Mesendoderm (in vitro differentiated cells): ENCODE measurements at regions not wholly inside any gene's neighbourhood (a gene's known extent, or its start where the extent isn't known, plus 50 kb on each side); places are given as distances from the start of the nearest gene placed in this dataset.
A peak's percentile ranks its signal among the peaks of the same experiment; 100 is the strongest.

Experiments used
- DNase-seq: peaks from one replicate; pipeline ENCODE4 v3.0.0; 2013
- H2AK5ac ChIP-seq: 2 replicates; pipeline ENCODE4 v1.6.1; 2013; ENCODE audit warnings: low read length, inconsistent platforms
- H2BK120ac ChIP-seq: 2 replicates; pipeline ENCODE4 v1.6.1; 2013; ENCODE audit warnings: low read depth, mild to moderate bottlenecking, low read length, moderate library complexity, mixed read lengths
- H2BK15ac ChIP-seq: replicated peaks from 2 replicates; pipeline ENCODE4 v1.6.1; 2013; ENCODE audit warnings: low read depth, mild to moderate bottlenecking, moderate library complexity
- H2BK5ac ChIP-seq: 2 replicates; pipeline ENCODE4 v1.6.1; 2013; ENCODE audit warnings: low read length, inconsistent platforms
- H3K18ac ChIP-seq: 2 replicates; pipeline ENCODE4 v1.6.1; 2013; ENCODE audit warnings: mild to moderate bottlenecking, low read length, mixed read lengths
- H3K23ac ChIP-seq: one replicate; pipeline ENCODE4 v1.6.1; 2013; ENCODE audit warnings: low read length
- H3K27ac ChIP-seq: 2 replicates; pipeline ENCODE4 v1.5.1; 2013; ENCODE audit warnings: low read depth, mild to moderate bottlenecking, inconsistent platforms, low read length, moderate library complexity
- H3K27me3 ChIP-seq: 2 replicates; pipeline ENCODE4 v1.6.1; 2013; ENCODE audit warnings: low read length, control low read depth, mild to moderate bottlenecking, inconsistent platforms; ENCODE audit not compliant: insufficient read depth, poor library complexity
- H3K36me3 ChIP-seq: 2 replicates; pipeline ENCODE4 v1.6.1; 2013; ENCODE audit warnings: low read length, inconsistent platforms; ENCODE audit not compliant: control insufficient read depth, insufficient read depth
- H3K4ac ChIP-seq: one replicate; pipeline ENCODE4 v1.6.1; 2013; ENCODE audit warnings: low read depth, mild to moderate bottlenecking, low read length, moderate library complexity
- H3K4me1 ChIP-seq: 2 replicates; pipeline ENCODE4 v1.6.1; 2013; ENCODE audit warnings: low read depth, low read length, inconsistent platforms; ENCODE audit not compliant: control insufficient read depth
- H3K4me2 ChIP-seq: 2 replicates; pipeline ENCODE4 v1.6.1; 2013; ENCODE audit warnings: low read length
- H3K4me3 ChIP-seq: 2 replicates; pipeline ENCODE4 v1.5.1; 2013; ENCODE audit warnings: mild to moderate bottlenecking, low read length
- H3K56ac ChIP-seq: one replicate; pipeline ENCODE4 v1.6.1; 2013; ENCODE audit warnings: low read length
- H3K79me1 ChIP-seq: 2 replicates; pipeline ENCODE4 v1.6.1; 2013; ENCODE audit warnings: low read length, inconsistent platforms
- H3K79me2 ChIP-seq: 2 replicates; pipeline ENCODE4 v1.6.1; 2013; ENCODE audit warnings: mild to moderate bottlenecking, low read length; ENCODE audit not compliant: control insufficient read depth, insufficient read depth
- H3K9ac ChIP-seq: 2 replicates; pipeline ENCODE4 v1.6.1; 2013; ENCODE audit warnings: low read length, inconsistent platforms
- H4K5ac ChIP-seq: one replicate; pipeline ENCODE4 v1.6.1; 2013; ENCODE audit warnings: low read length
- H4K8ac ChIP-seq: one replicate; pipeline ENCODE4 v1.6.1; 2013; ENCODE audit warnings: low read depth, mild to moderate bottlenecking, control low read depth, low read length, moderate library complexity
- WGBS: extraction: QIAGEN DNeasy Blood & Tissue Kit; methylation state at CpG from one replicate; pipeline ENCODE4 v1.1.7; 2013; ENCODE audit warnings: low lambda C conversion rate, missing lambda C conversion rate; ENCODE audit not compliant: insufficient coverage; ENCODE audit errors: extremely low coverage; 5-methylcytosine and 5-hydroxymethylcytosine counted together

GRCh38 chr1:79959635-79960034 lies 953.1 kb upstream of the ADGRL4 start:
- Histone ChIP-seq H3K36me3 (no peaks in the 10 kb centered on the region), H3K4ac (no peak overlapping the region), H2BK120ac (no peak overlapping the region), H2BK15ac (no peak overlapping the region), H3K56ac (no peak overlapping the region), H3K79me1 (no peaks in the 10 kb centered on the region), H3K23ac (no peak overlapping the region), H4K8ac (no peak overlapping the region), H3K79me2 (no peaks in the 10 kb centered on the region), H3K4me3 (no peak overlapping the region), H3K4me1 (no peaks in the 10 kb centered on the region), H3K18ac (no peak overlapping the region), H3K27ac (no peak overlapping the region), H4K5ac (no peak overlapping the region), H2AK5ac (no peak overlapping the region), H3K9ac (no peak overlapping the region), H3K27me3 (no peaks in the 10 kb centered on the region), H2BK5ac (no peak overlapping the region), H3K4me2 (no peak overlapping the region)
- DNase-seq = no peak
- no CpG with 5 or more reads among the region's 1 CpG for WGBS

- H3K18ac ChIP-seq = no peak overlapping the region
- no peak overlapping the region for H3K4me3 ChIP-seq
- no peaks in the 10 kb centered on the region for H3K79me1 ChIP-seq
- H2BK15ac ChIP-seq = no peak overlapping the region
- H3K4ac ChIP-seq = no peak overlapping the region
- no peak overlapping the region for H3K4me2 ChIP-seq
- H4K8ac ChIP-seq = no peak overlapping the region
- WGBS = no CpG with 5 or more reads among the region's 1 CpG
- no peak for DNase-seq
- no peaks in the 10 kb centered on the region for H3K79me2 ChIP-seq
- H3K23ac ChIP-seq = no peak overlapping the region
- H4K5ac ChIP-seq = no peak overlapping the region
- H3K27me3 ChIP-seq = no peaks in the 10 kb centered on the region
- H3K27ac ChIP-seq = no peak overlapping the region
- no peaks in the 10 kb centered on the region for H3K36me3 ChIP-seq
- H3K9ac ChIP-seq = no peak overlapping the region
- H3K4me1 ChIP-seq = no peaks in the 10 kb centered on the region
- H3K56ac ChIP-seq = no peak overlapping the region
- H2AK5ac ChIP-seq = no peak overlapping the region
- no peak overlapping the region for H2BK5ac ChIP-seq
- no peak overlapping the region for H2BK120ac ChIP-seq
These were observed 949.4 kb upstream of the ADGRL4 start for GRCh38 chr1:79955966-79956365.

- no peaks in the 10 kb centered on the region for H3K79me1 ChIP-seq
- WGBS = no CpG with 5 or more reads among the region's 3 CpGs
- no peak overlapping the region for H3K4me2 ChIP-seq
- H3K56ac ChIP-seq = no peak overlapping the region
- H3K79me2 ChIP-seq = no peaks in the 10 kb centered on the region
- H2AK5ac ChIP-seq = no peak overlapping the region
- H2BK15ac ChIP-seq = no peak overlapping the region
- H2BK120ac ChIP-seq = no peak overlapping the region
- no peaks in the 10 kb centered on the region for H3K36me3 ChIP-seq
- H3K23ac ChIP-seq = no peak overlapping the region
- no peak overlapping the region for H3K4me3 ChIP-seq
- no peak overlapping the region for H3K18ac ChIP-seq
- no peak overlapping the region for H3K27ac ChIP-seq
- H2BK5ac ChIP-seq = no peak overlapping the region
- no peaks in the 10 kb centered on the region for H3K27me3 ChIP-seq
- H3K4ac ChIP-seq = no peak overlapping the region
- no peak for DNase-seq
- no peak overlapping the region for H3K9ac ChIP-seq
- H4K5ac ChIP-seq = no peak overlapping the region
- no peaks in the 10 kb centered on the region for H3K4me1 ChIP-seq
- H4K8ac ChIP-seq = no peak overlapping the region
These were observed 944.0 kb upstream of the ADGRL4 start for GRCh38 chr1:79950511-79950910.

- H3K23ac ChIP-seq = no peak overlapping the region
- no peak overlapping the region for H4K5ac ChIP-seq
- no peak overlapping the region for H3K27ac ChIP-seq
- no peak overlapping the region for H4K8ac ChIP-seq
- no peak overlapping the region for H3K9ac ChIP-seq
- H2BK120ac ChIP-seq = no peak overlapping the region
- no peaks in the 10 kb centered on the region for H3K27me3 ChIP-seq
- H2AK5ac ChIP-seq = no peak overlapping the region
- H2BK5ac ChIP-seq = no peak overlapping the region
- no peak overlapping the region for H3K4me3 ChIP-seq
- no peak for DNase-seq
- H3K18ac ChIP-seq = no peak overlapping the region
- no peak overlapping the region for H2BK15ac ChIP-seq
- H3K4me1 ChIP-seq = no peaks in the 10 kb centered on the region
- no peak overlapping the region for H3K4me2 ChIP-seq
- H3K56ac ChIP-seq = no peak overlapping the region
- no peaks in the 10 kb centered on the region for H3K79me1 ChIP-seq
- no peak overlapping the region for H3K4ac ChIP-seq
- H3K79me2 ChIP-seq = no peaks in the 10 kb centered on the region
- no peaks in the 10 kb centered on the region for H3K36me3 ChIP-seq
These were observed 938.9 kb upstream of the ADGRL4 start for GRCh38 chr1:79945391-79945790.

- H3K27ac ChIP-seq = no peak overlapping the region
- no peak overlapping the region for H2AK5ac ChIP-seq
- H3K9ac ChIP-seq = no peak overlapping the region
- no peak overlapping the region for H4K5ac ChIP-seq
- H3K18ac ChIP-seq = no peak overlapping the region
- no peak overlapping the region for H3K4ac ChIP-seq
- no peaks in the 10 kb centered on the region for H3K27me3 ChIP-seq
- H3K4me1 ChIP-seq = no peaks in the 10 kb centered on the region
- no peak overlapping the region for H3K4me3 ChIP-seq
- no peak overlapping the region for H2BK5ac ChIP-seq
- H4K8ac ChIP-seq = no peak overlapping the region
- no peak overlapping the region for H3K23ac ChIP-seq
- DNase-seq = no peak
- no peak overlapping the region for H2BK120ac ChIP-seq
- H2BK15ac ChIP-seq = no peak overlapping the region
- H3K36me3 ChIP-seq = no peaks in the 10 kb centered on the region
- no peak overlapping the region for H3K56ac ChIP-seq
- no peaks in the 10 kb centered on the region for H3K79me1 ChIP-seq
- no peaks in the 10 kb centered on the region for H3K79me2 ChIP-seq
- H3K4me2 ChIP-seq = no peak overlapping the region
- no CpG with 5 or more reads among the region's 2 CpGs for WGBS
These were observed 922.8 kb upstream of the ADGRL4 start for GRCh38 chr1:79929356-79929755.

- no CpG with 5 or more reads among the region's 2 CpGs for WGBS
- Histone ChIP-seq H3K79me1 (no peaks in the 10 kb centered on the region), H3K4me1 (no peaks in the 10 kb centered on the region), H3K27ac (no peak overlapping the region), H4K5ac (no peak overlapping the region), H2BK15ac (no peak overlapping the region), H3K4me2 (no peak overlapping the region), H3K4ac (no peak overlapping the region), H3K79me2 (no peaks in the 10 kb centered on the region), H3K4me3 (no peak overlapping the region), H3K18ac (no peak overlapping the region), H3K23ac (no peak overlapping the region), H3K9ac (no peak overlapping the region), H4K8ac (no peak overlapping the region), H3K27me3 (no peaks in the 10 kb centered on the region), H2BK5ac (no peak overlapping the region), H3K36me3 (no peaks in the 10 kb centered on the region), H2AK5ac (no peak overlapping the region), H3K56ac (no peak overlapping the region), H2BK120ac (no peak overlapping the region)
- peak; percentile 5 for DNase-seq
These were observed 922.4 kb upstream of the ADGRL4 start for GRCh38 chr1:79928901-79929300.
